HG03095 (cell line): ENCODE measurements at regions not wholly inside any gene's neighbourhood (a gene's known extent, or its start where the extent isn't known, plus 50 kb on each side); places are given as distances from the start of the nearest gene placed in this dataset.

Source experiments
- ATAC-seq: cut with Tn5 transposase; IDR thresholded peaks from one replicate; pipeline ENCODE4 v1.9.1; 2021; ENCODE audit warnings: moderate library complexity; ENCODE audit not compliant: unreplicated experiment

DNA sequence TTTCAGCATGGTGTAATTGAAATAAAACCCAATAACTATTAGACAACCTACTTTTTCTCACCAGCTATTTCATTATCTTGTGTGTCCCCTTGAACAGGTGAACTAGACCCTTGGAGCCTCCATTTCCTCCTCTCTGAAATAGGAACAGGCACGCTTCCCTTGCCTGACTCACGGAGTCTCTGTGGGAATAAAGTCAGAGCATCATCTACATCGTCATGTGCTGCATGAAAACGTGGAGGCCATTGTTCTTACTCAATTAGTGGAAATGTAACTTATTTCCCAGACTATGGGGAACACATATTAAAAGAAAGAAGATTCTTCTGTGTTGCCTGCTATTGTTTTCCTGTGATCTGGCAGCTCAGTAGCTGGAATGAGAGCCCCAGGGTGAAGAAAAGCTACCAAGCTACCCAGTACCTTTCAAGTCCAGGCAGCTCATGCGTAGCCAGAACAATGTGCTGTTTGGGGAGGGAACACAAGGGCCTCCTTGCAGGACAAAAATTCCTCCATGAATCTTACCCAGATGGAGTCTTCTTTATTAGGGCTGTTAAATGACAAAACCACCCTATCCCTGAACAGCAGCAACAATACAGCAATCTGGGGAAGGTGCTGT is 59.8 kb downstream of the SOX11 start:
- ATAC-seq: no peak

DNA sequence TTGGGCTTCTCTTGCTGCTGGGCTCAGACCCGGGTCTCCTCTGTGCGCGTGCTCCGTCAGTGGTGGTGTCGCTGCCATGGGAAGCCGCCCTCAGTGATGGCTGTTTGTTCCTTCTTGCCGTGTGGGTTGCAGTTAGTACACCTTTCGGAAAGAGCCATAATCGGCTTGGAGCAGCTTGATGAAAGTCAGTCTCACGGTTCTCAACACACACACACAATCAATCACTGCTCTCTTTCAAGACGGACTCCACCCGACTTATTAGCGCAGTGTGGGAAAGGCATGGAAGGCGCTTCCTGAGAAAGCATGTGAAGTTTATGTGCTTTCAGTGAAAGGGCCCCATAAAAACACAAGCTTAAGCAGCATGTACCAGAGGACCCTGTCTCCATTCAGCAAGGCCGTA is 64.1 kb downstream of the SOX11 start:
- ATAC-seq: no peak

- ATAC-seq: no peak
Observed at GRCh38 chr2:5758346-5758745, 66.2 kb downstream of the SOX11 start.

GRCh38 chr2:5759949-5760348 is 67.8 kb downstream of the SOX11 start:
- ATAC-seq: no peak

GRCh38 chr2:5763531-5763930 is 71.3 kb downstream of the SOX11 start:
- ATAC-seq: no peak

DNA sequence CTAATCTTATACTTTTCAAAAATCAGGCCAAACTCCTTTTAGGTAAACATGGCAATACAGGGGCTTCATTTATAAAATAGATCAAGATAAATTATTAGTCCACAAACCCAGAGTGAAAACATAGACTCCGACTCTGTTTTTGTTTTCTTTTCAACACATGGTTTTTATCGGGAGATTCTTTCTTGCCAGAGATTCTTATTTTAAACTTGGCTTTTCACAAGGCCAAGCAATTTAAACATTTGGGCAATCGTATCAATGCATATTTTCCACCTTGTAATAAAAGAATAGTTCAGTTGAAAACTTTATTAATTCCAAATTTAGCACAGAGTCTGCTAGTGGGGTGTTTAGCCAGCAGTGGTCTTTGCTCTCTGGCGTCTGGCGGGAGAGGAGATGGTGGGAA is 71.9 kb downstream of the SOX11 start:
- no peak for ATAC-seq

- no peak for ATAC-seq
Observed at GRCh38 chr2:5766056-5766455, 73.9 kb downstream of the SOX11 start.

DNA sequence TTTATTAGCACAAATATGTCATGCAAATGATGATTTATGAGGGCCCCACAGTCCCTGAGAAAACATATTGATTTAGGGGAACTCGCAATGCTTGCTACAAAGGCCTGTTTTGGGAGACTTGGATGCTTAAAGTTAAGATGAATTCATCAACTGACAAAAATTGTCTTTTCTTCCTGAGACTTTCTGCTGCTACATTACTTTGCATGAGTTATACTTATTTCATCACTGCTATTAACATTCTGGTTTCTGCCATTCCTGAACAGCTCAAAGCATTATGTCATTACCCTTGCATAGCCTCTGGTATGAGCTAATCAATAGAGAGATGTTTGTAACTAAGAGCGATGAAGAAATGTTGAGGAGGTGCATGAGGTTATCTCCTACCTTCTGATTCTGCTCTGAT is 74.4 kb downstream of the SOX11 start:
- no peak for ATAC-seq

GRCh38 chr2:5777131-5777535 is 84.9 kb downstream of the SOX11 start:
- no peak for ATAC-seq

GRCh38 chr2:5781679-5782078 is 89.5 kb downstream of the SOX11 start:
- ATAC-seq: no peak

GRCh38 chr2:5782103-5782502 is 89.9 kb downstream of the SOX11 start:
- no peak for ATAC-seq

- ATAC-seq: no peak
Observed at GRCh38 chr2:5788447-5788846, 96.3 kb downstream of the SOX11 start.

- no peak for ATAC-seq
Observed at GRCh38 chr2:5791371-5791770, 99.2 kb downstream of the SOX11 start.

GRCh38 chr2:5794012-5794411 is 101.8 kb downstream of the SOX11 start:
- no peak for ATAC-seq

GRCh38 chr2:5798084-5798483 is 105.9 kb downstream of the SOX11 start:
- no peak for ATAC-seq

GRCh38 chr2:5799348-5799747 is 107.2 kb downstream of the SOX11 start:
- ATAC-seq: no peak

DNA sequence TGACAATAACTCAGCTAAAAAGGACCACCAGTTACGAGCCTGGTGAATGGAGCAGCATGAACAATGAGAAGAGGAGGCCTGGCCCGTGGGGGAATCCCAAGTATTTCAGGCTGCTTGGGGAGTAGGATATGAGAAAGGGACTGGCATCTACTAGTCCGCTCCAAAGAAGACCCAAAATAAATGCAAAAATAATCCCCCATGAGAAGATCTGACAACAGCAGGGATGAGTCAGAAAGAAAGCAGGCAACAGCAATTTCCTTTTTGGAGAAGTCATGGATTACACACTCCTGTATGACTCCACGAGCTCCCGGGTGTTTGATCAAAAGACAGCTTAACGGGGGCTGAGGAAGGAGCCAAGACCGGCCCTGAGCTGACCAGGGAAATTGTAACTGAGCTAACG is 111.4 kb downstream of the SOX11 start:
- no peak for ATAC-seq

DNA sequence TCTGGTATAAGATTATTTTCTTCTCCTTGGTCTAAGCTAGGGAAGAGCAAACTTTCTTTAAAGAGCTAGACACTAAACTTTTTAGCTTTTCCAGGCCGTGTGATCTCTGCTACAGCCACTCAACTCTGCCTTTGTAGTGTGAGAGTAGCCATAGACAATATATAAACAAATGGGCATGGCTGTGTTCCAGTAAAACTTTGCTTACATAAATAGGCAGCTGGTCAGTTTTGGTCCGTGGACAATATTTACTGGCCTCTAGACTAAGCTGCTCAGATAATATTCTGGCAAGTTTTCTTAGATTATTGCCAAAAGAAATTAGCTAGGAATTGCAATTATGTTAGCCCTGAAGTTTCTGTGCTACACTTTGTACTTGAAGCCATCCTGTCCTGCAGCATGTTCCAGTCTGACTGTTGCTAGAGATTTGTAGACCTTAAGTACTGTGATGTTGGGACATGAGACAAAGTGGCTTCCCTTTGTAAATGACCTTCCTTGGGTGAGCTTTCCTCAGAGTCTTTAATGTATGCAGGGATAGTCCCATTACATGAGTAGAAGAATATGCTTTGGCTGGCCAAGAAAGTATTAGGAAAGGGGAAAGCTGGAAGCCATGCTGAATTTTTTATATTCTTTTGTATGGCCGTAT is 126.9 kb downstream of the SOX11 start:
- no peak for ATAC-seq

GRCh38 chr2:5824126-5824525 is 131.9 kb downstream of the SOX11 start:
- no peak for ATAC-seq

GRCh38 chr2:5825686-5826085 is 133.5 kb downstream of the SOX11 start:
- no peak for ATAC-seq

DNA sequence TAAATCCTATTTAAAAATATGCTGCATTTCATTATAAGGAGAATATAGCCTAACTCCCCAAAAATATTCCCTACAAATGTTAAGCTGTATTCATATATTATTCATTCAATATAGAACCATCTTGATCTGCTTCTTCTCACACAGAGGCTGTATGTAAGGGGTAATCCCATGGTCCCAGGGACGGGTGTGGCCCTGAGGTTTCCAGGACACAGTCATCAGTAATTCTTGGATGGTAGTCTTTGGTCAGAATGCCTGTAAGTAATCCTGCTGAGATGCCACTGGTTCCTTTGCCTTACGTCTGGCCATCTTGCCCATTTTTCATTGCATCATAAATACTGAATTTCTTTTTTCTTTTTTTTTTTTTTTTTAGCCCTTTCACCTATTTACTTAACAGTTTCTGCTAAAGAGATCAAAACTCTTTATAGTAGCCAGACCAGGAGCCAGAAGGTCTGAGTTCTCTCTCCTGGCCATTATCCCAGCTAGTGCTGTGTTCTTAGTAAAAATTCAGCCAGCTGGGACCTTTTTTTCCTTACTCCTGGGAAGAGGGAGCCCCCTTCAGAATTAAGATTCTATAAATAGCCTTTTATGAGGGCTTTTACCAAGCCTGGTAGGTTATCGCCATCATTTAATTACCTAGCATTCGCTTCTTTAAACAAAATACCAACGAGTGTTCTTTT is 134.9 kb downstream of the SOX11 start:
- ATAC-seq: no peak

DNA sequence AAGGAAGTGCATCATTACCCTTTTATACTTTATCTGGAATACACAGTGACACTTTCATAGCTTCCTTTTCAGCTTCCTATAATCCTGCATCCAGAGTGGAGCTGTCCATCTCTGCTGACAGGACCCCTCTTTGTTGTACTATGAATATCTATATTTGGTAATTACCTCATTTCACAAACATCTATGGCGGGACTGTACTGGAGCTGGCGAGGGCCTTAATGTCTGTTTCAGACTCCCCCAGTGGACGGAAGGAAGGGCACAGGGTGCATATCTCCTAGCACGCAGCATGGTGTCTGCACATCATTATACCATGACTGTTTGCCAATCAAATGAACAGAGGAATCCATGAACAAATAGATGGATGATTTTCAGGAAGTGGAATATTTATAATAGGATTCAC is 142.3 kb downstream of the SOX11 start:
- no peak for ATAC-seq

DNA sequence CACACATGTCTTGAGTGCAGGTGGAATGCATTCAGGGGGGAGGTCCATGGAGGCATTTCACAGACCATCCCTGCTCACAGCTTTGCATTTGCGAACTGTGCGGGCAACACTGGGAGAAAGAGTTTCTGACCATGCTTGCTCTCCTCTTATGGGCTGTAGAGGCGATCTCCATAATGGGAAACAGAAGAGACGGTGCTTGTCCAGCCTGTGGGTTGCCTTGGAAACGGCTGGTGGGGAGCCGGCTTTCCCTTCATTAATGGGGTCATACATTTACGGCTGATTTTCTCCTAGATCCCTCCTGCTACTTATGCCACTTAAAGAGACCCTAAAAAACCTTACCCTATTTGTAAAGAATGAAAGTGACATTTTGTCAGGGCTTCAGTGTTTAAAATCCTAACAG is 147.4 kb downstream of the SOX11 start:
- no peak for ATAC-seq
